ENCODE measurements at regions not wholly inside any gene's neighbourhood (a gene's known extent, or its start where the extent isn't known, plus 50 kb on each side); places are given as distances from the start of the nearest gene placed in this dataset.
"Not testable (repeated sequence)": the region's sequence is repeated elsewhere in the genome, so short reads cannot be mapped to it uniquely, and the experiment has no call there.

GRCh38 chr17:37859451-37859850, 64.8 kb upstream of the TBC1D3K start:
- no peak for DNase-seq

- not testable (repeated sequence) for DNase-seq
Measured at GRCh38 chr17:37858391-37858790, 65.8 kb upstream of the TBC1D3K start.

GRCh38 chr17:37856245-37856644, 68.0 kb upstream of the TBC1D3K start:
- DNase-seq = no peak

- no peak for DNase-seq
Measured at GRCh38 chr17:37849617-37849972, 74.6 kb upstream of the TBC1D3K start.

GRCh38 chr17:37848690-37849616, 75.3 kb upstream of the TBC1D3K start:
- no peak for DNase-seq

GRCh38 chr17:37847811-37848331, 76.3 kb upstream of the TBC1D3K start:
- DNase-seq = no peak

GRCh38 chr17:37847102-37847501, 77.1 kb upstream of the TBC1D3K start:
- no peak for DNase-seq

GRCh38 chr17:37844977-37845293, 79.3 kb upstream of the TBC1D3K start:
- DNase-seq = no peak

GRCh38 chr17:37844158-37844976, 79.8 kb upstream of the TBC1D3K start:
- DNase-seq = peak; percentile 55

GRCh38 chr17:37842401-37842800, 81.8 kb upstream of the TBC1D3K start:
- no peak for DNase-seq

- DNase-seq = no peak
Measured at GRCh38 chr17:37841232-37841631, 83.0 kb upstream of the TBC1D3K start.

GRCh38 chr17:37840576-37840975, 83.6 kb upstream of the TBC1D3K start:
- DNase-seq = no peak

- DNase-seq = no peak
Measured at GRCh38 chr17:37839196-37839978, 84.8 kb upstream of the TBC1D3K start.

- no peak for DNase-seq
Measured at GRCh38 chr17:37838276-37838675, 85.9 kb upstream of the TBC1D3K start.

- no peak for DNase-seq
Measured at GRCh38 chr17:37836593-37836992, 87.6 kb upstream of the TBC1D3K start.

GRCh38 chr17:37834168-37834567, 89.3 kb upstream of the HNF1B start:
- no peak for DNase-seq

- no peak for DNase-seq
Measured at GRCh38 chr17:37833237-37833859, 88.5 kb upstream of the HNF1B start.

- no peak for DNase-seq
Measured at GRCh38 chr17:37831986-37832385, 87.1 kb upstream of the HNF1B start.

- no peak for DNase-seq
Measured at GRCh38 chr17:37831492-37831891, 86.6 kb upstream of the HNF1B start.

- no peak for DNase-seq
Measured at GRCh38 chr17:37830151-37830993, 85.5 kb upstream of the HNF1B start.

GRCh38 chr17:37829592-37830123, 84.8 kb upstream of the HNF1B start:
- no peak for DNase-seq
